NT2/D1 (cell line): ENCODE measurements at regions not wholly inside any gene's neighbourhood (a gene's known extent, or its start where the extent isn't known, plus 50 kb on each side); places are given as distances from the start of the nearest gene placed in this dataset.

Source experiments
- SUZ12 ChIP-seq: IDR thresholded peaks from 2 replicates; pipeline ENCODE4 v1.6.1; 2011; ENCODE audit not compliant: insufficient read length, insufficient read depth; ENCODE audit errors: extremely low read depth
- YY1 ChIP-seq: IDR thresholded peaks from 2 replicates; pipeline ENCODE4 v1.6.1; 2011; ENCODE audit not compliant: insufficient read length, insufficient read depth
- ZNF274 ChIP-seq: IDR thresholded peaks from 2 replicates; pipeline ENCODE4 v1.6.1; 2011; ENCODE audit warnings: mild to moderate bottlenecking, low read depth, low read length

- TF ChIP-seq ZNF274 (no peak), YY1 (no peak), SUZ12 (no peak)
Measured at GRCh38 chr10:58107506-58107905, 160.2 kb downstream of the IPMK start.
